GM10248 (cell line): ENCODE measurements at regions not wholly inside any gene's neighbourhood (a gene's known extent, or its start where the extent isn't known, plus 50 kb on each side); places are given as distances from the start of the nearest gene placed in this dataset.

Source experiments
- CTCF ChIA-PET: fragments of 300-600 bp; sonication (Branson Sonifier 250); formaldehyde crosslinking; extraction: SDS; loops from one replicate; lab custom pipeline; 2021; ENCODE audit warnings: antibody characterized with exemption; lab: Yijun Ruan, JAX
- POLR2A ChIA-PET: fragments of 350-650 bp; sonication (Branson Sonifier 250); formaldehyde crosslinking; extraction: SDS; loops from one replicate; lab custom pipeline; 2020; ENCODE audit warnings: antibody characterized with exemption; lab: Yijun Ruan, JAX
- DNase-seq: peaks from one replicate; pipeline ENCODE4 v3.0.0; 2012; ENCODE audit errors: extremely low spot score
- CTCF ChIP-seq: IDR thresholded peaks from 2 replicates; pipeline ENCODE4 v1.5.1; 2012; ENCODE audit warnings: mild to moderate bottlenecking, low read depth; ENCODE audit errors: extremely low read depth, missing control alignments, control extremely low read depth

- no peak for DNase-seq
- POLR2A ChIA-PET: no interaction called here
- no peak for TF ChIP-seq CTCF
- CTCF ChIA-PET: no interaction called here
These were observed 70.8 kb upstream of the CHD1 start for GRCh38 chr5:98999631-99000030.

GRCh38 chr5:98997000-98997399 is 68.2 kb upstream of the CHD1 start:
- ChIA-PET CTCF (interaction anchor here (1.5 kb wide), 1 partner anchor 60 kb away, joined by 3 read pairs; no protein-coding TSS in a partner anchor), POLR2A (no interaction called here)
- TF ChIP-seq CTCF: no peak
- no peak for DNase-seq

GRCh38 chr5:98994611-98995010 is 65.8 kb upstream of the CHD1 start:
- POLR2A ChIA-PET: no interaction called here
- CTCF ChIA-PET: no interaction called here
- DNase-seq: no peak

GRCh38 chr5:98993512-98993911 is 64.7 kb upstream of the CHD1 start:
- POLR2A ChIA-PET: no interaction called here

More at GRCh38 chr5:98994611-98995010, 65.8 kb upstream of the CHD1 start:
- no peak for TF ChIP-seq CTCF

GRCh38 chr5:98992552-98992951 is 63.7 kb upstream of the CHD1 start:
- POLR2A ChIA-PET: no interaction called here
- CTCF ChIA-PET: no interaction called here
- no peak for TF ChIP-seq CTCF
- no peak for DNase-seq

More at GRCh38 chr5:98993512-98993911, 64.7 kb upstream of the CHD1 start:
- CTCF ChIA-PET: no interaction called here
- TF ChIP-seq CTCF: no peak
- DNase-seq: no peak

- CTCF ChIA-PET: no interaction called here
- POLR2A ChIA-PET: no interaction called here
- TF ChIP-seq CTCF: no peak
- no peak for DNase-seq
These were observed 60.9 kb upstream of the CHD1 start for GRCh38 chr5:98989727-98990126.

- POLR2A ChIA-PET: no interaction called here
- CTCF ChIA-PET: interaction anchor here (0.9 kb wide), 1 partner anchor 15 kb away, joined by 3 read pairs; no protein-coding TSS in a partner anchor
- TF ChIP-seq CTCF: no peak
- no peak for DNase-seq
These were observed 57.8 kb upstream of the CHD1 start for GRCh38 chr5:98986587-98986986.
